Hematopoietic multipotent progenitor cell treated with erythropoietin and hydrocortisone succinate and interleukin-3 and kit ligand, for 4 days (in vitro differentiated cells): ENCODE measurements at regions not wholly inside any gene's neighbourhood (a gene's known extent, or its start where the extent isn't known, plus 50 kb on each side); places are given as distances from the start of the nearest gene placed in this dataset.
A peak's percentile ranks its signal among the peaks of the same experiment; 100 is the strongest.

ENCODE experiments used
- DNase-seq: peaks from one replicate; pipeline ENCODE4 v3.0.0-alpha.2; 2015

GRCh38 chr15:99921101-99921500, 187.9 kb upstream of the LYSMD4 start:
- no peak for DNase-seq

GRCh38 chr15:99918072-99918471, 184.8 kb upstream of the LYSMD4 start:
- no peak for DNase-seq

DNA sequence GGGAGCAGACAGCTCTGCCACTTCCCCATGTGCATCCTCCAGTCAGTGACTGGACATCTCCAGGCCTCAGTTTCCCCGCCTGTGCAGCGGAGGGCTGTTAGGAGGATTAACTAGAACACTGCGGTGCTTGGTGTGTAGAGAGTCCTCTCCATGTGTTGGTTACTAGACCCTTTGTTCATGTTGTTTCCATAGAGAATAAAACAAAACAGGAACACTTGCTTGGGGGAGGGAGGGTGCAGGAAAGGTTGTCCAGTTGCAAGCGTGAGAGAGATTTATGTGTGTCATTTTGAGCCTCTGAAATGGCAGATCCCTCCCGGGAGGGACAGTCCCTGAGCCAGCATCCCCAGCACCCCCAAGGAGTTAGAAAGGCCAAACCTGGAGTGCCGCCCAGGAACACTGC, 184.0 kb upstream of the LYSMD4 start:
- DNase-seq, result no peak

GRCh38 chr15:99916668-99917223, 183.5 kb upstream of the LYSMD4 start:
- no peak for DNase-seq

DNA sequence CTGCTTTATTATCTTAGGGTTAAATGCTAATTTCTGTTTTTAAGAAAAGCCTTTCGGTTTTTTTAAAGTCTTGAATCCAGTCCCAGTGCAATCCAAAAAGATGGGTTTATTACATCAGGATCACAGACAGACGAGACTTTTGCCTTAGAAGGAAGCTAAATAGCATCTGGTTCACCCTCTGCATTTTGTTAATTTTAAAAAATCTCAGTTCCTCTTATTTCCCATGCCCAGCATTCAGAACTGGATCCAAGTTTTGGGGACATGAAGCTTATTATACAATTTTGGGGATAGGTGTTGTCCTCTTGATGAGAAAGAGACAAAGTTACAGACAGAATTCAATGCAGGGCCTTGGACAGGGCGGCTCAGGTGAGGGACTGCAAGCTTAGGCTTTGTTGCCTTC, 181.5 kb upstream of the LYSMD4 start:
- no peak for DNase-seq

DNA sequence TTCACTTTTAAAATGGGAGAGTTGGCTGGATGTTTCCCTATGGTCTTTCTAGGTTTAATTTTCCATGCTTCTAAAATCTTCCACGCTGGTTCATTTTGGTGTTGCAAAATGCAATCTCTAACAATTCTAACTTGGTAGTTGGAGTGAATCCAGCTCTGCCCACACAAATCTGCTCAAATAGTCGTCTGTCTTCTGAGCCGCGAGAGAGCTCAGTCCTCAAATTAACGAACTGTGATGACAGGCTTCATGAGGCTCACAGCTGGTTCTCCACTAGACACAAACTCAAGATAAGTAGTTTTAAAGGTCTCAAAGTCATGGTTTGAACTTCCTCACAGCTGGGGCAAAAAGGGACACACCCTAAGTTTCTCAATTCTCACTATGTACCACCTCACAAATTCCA, 178.6 kb upstream of the LYSMD4 start:
- peak; percentile 43 for DNase-seq

DNA sequence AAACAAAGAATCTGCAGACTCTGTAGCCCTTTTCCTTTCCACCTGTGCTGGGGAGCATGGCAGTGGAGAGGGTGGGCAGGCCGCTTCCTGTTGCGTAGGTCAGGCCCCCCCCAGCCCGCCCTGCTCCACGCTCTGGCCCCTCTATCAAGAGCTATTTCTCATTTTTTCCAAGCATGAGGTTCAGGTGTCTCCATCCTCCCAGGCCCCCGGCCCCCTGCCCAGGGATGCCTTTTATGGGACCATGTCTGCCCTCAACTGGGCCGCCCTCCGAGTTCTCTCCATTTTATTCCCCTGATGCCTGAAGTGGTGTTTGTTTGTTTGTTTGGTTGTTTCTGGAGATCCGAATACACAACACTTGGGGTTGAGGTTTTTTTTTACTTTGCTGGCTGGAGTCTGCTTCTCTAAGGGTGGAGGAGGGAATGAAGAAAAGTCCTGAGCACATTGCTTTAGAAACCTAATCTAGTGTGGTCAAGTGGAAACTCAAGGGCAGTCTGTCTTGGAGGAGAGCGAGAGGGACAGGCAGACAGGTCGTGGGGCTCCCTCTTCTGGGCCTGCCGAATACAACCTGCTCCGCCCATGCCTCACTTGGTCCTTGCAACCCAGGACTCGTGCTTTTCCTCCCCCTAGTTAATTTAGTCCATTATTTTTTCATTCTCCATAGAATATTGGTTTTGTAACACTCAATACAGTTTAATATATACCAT, 176.5 kb upstream of the LYSMD4 start:
- peak; percentile 26 for DNase-seq

- no peak for DNase-seq
Measured at GRCh38 chr15:99907698-99908097, 174.5 kb upstream of the LYSMD4 start.

DNA sequence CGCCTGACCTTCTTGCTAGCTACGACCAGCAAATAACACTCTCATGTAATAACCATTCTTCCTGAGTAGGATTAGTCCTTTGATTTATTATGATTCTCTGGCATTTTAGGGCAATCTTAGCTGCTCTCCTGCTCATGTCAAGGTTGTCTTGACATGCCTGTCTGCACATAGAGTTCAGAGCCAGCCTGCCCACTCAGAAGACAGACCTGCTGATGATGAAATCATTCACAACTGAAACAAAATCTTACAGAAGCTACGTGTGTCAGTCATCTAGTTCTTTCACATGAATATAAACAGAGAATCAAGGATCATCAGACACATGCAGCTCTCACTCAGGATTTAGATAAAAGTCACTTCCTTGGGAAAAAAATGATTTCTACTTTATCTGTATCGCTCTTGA, 173.6 kb upstream of the LYSMD4 start:
- no peak for DNase-seq

DNA sequence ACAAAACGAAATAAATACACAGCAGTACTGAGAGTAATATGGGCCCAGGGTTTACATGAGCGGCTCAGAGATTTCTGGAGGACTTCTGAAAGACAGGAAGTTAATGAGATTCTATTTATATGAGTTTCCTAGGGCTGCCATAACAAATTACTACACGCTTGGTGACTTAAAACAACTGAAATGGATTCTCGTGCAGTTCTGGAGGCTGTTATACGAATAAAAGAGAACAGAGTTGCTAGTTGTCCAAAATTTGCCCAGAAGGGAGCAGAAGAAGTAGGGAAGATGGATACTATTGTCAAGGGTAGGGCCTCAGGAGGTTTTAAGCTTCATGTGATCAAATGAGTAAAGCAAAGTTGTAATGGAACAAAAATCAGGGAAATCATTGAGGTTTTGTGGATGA, 173.1 kb upstream of the LYSMD4 start:
- no peak for DNase-seq

DNA sequence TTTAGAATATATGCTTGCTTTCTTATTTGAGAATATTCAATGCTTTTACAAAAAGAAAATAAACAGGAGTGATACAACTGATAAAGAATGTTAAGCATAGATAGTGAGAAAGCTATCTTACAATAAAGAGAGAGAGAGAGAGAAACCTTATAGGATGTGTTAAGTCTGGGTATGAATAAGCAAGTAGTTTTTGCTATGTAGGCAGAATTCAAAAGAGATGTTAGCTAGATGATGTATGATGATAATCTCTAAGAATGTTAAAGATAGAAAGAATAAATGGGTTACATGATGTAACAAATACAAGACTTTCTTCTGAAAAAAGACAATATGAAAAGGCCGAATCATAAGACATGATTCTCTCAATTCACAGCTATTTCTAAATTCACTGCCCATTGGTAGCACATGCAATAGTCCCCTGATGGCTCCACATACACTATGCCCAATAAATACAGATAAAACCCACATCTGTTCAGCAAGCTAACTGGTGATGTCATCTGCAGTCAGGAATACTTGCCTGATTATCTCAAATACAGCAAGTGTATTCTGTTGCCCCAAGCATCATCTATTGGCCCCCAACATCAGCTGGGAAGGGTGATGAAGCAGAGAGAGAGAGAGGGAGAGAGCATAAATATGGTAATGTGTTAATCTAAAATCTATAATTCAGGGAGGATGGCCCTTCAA, 169.2 kb upstream of the LYSMD4 start:
- DNase-seq, result no peak

- DNase-seq, result no peak
Measured at GRCh38 chr15:99895956-99896311, 162.7 kb upstream of the LYSMD4 start.

- no peak for DNase-seq
Measured at GRCh38 chr15:99895189-99895955, 162.1 kb upstream of the LYSMD4 start.

DNA sequence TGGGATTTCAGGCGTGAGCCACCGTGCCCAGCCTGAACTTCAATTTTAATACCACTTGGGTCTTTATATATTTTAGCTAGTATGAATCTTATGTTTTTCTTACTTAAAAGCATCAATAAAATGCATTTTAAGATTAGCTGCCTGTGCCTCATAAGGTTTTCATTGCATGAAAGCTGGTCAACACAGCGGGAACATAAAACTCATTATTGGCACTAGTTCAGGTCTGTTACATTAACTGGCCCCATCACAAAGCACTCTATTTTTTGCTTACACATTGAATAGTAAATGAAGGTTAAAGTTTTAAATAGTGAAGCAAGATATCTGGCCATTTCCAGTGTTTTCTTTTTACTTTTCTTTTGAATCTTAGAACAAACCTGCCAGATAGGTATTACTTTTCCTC, 145.6 kb upstream of the LYSMD4 start:
- DNase-seq, result no peak

DNA sequence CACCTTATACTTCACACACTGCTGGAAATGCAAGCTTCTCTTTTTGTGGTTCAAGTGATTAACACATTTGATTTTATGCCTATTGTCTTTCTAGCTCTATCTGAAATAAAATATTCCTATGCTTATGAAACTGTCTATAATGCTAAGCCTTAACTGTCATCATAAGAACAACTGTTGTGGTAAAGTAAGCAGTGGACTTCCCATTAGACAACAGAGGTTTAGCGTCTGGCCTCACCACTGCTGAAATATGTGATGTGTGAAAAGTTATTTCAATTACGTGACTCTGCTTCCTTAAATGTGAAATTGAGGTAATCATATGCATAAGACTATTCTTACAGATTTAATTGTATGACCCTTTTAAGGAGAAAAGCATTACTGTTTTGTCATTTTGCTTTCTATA, 140.2 kb upstream of the LYSMD4 start:
- DNase-seq, result no peak

DNA sequence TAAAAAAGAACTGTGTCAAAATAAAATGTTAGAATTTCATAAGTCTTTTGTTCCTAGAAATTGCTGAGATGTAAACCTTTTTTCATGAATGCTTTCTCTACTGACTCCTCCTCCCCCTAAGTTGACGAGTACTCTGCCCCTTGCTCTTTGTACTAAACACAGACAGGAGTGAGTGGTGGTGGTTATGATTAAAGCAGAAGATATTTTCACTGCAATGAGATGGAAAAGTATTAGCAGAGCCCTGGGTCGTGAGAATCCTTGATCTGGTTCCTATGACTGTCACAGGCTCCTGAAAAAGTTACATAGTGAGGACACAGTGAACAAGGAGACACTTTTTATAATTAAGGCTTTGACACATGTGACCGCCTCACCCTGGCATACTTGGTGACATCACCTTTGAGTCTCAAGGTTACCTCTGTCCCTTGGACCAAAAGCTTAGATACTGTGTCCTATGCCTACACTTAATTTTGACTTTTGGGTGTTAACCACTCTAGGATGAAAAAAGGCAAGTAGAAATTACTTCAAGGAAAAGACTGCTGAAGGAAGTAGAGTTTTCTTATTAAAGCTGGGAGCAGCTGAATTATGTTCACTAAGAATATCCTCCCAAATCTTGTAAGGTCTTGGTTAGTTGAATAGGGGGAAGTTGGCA, 130.4 kb upstream of the LYSMD4 start:
- no peak for DNase-seq

- no peak for DNase-seq
Measured at GRCh38 chr15:99857836-99858235, 124.6 kb upstream of the LYSMD4 start.

DNA sequence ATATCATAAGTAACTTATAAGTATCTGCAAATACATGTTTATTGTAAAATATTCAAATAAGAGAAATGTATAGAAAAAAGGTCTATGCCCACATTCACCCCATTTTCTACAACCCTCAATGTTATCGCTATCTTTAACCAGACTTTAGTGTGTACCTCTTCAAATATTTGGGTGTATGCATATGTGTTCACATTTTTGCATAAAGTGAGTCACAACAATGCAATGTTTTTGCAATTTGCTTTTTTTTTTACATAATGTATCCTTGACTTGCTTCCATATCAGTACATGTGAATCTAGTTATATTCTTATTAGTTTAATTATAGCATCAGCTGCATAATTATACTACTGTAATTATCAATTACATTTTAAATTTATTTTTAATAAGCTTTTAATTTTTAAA, 117.3 kb upstream of the LYSMD4 start:
- no peak for DNase-seq

GRCh38 chr15:99845009-99845408, 111.8 kb upstream of the LYSMD4 start:
- DNase-seq, result no peak

- no peak for DNase-seq
Measured at GRCh38 chr15:99844150-99844549, 110.9 kb upstream of the LYSMD4 start.

DNA sequence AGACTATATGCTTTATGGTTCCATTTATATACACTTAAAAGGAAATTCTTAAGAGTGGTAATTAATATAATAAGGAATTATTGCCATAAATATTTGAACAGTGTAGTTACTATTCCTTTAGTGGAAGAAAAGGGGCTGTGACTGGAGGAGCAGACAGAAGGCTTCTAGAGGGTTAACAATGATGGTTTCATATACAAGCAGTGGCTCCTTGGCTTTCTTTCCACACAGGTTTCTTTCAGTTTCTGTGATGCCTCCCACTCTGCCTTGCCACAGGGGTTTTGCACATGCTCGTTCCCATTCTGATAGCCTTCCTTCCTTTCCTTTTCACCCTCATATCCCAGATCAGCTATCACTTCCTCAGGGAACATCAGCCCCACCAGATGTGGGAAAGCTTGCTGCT, 108.8 kb upstream of the LYSMD4 start:
- DNase-seq, result no peak

- DNase-seq, result no peak
Measured at GRCh38 chr15:99826157-99826780, 93.0 kb upstream of the LYSMD4 start.

GRCh38 chr15:99823346-99823745, 90.1 kb upstream of the LYSMD4 start:
- DNase-seq, result no peak
